ENCODE measurements at regions not wholly inside any gene's neighbourhood (a gene's known extent, or its start where the extent isn't known, plus 50 kb on each side); places are given as distances from the start of the nearest gene placed in this dataset.
"Not testable (repeated sequence)": the region's sequence is repeated elsewhere in the genome, so short reads cannot be mapped to it uniquely, and the experiment has no call there.

DNA sequence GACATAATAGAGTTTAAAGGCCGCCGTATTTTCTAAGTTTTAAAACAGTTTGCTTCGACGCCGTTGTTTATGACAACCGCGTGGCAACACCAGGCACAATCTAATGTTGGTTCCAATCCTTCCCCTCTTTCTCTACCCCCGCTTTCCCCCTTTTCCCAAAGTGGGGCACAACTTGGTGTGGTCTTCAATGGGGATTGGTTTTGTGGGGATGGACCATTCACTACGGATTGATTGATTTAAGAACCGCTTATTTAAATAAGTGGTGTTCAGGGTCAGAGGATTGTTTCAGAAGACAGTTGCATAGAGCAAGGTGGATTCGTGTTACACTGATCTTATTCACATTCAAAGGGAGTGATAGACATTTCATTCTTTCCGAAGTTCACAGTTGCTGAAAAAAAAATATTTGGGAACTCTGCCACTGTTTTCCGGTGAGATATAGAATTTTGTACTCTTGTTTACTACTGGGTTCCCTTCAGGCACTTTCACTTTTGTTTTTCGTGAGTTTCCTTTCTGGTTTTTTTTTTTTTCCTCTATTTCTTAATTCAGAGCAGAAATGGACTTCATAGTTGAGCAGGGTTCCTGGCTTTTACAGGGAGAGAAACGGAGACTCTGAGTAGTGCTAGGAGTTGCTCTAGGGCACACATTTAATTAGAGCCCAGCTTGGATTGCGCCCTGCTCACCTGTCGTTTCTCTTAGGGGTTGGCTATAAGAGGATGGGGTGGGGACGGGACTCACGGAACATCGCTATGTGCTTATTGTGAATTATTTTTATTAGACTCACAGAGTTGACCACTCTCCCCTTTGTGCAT is 79.6 kb upstream of the AK4 start:
- Histone ChIP-seq H3K4me3 (ENCODE audit: low read length) (peak overlapping the region; percentile 94), H3K9me3 (ENCODE audit: low read depth, low read length) (no peaks in the 10 kb centered on the region), H3K27me3 (ENCODE audit: insufficient read depth, low read length) (no peaks in the 10 kb centered on the region), H3K4me1 (ENCODE audit: insufficient read depth, low read length) (peaks cover 37% of the 10 kb centered on the region)

DNA sequence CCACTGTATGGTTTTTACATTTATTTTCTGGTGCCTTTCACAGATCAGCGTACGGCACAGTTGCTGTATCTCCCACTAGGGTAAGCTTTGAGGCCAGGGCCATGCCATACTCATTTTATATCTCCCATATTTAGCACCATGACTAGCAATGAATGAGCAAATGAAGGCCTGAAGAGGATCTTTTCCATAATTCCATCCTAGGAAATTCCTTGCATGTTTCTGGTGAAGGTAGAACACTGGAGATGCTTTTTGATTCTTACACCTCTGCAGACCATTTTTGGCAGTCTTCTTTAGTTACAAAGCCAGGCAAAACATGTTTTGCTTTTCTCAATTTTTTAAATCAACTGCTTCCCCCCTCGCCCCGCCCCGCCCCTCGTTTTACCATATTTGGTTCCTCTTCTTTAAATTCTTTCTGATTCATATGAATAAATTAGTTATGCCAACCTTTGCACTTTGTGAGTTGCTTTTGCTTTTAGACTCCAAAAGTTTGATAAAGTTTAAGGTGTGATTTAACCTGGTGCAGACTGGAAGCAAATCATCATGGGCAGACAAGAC is 78.9 kb upstream of the AK4 start:
- H3K4me3 ChIP-seq (ENCODE audit: low read length) = peak overlapping the region; percentile 94
- peaks cover 33% of the 10 kb centered on the region for H3K4me1 ChIP-seq (ENCODE audit: insufficient read depth, low read length)
- H3K27me3 ChIP-seq (ENCODE audit: insufficient read depth, low read length) = no peaks in the 10 kb centered on the region
- no peaks in the 10 kb centered on the region for H3K9me3 ChIP-seq (ENCODE audit: low read depth, low read length)

DNA sequence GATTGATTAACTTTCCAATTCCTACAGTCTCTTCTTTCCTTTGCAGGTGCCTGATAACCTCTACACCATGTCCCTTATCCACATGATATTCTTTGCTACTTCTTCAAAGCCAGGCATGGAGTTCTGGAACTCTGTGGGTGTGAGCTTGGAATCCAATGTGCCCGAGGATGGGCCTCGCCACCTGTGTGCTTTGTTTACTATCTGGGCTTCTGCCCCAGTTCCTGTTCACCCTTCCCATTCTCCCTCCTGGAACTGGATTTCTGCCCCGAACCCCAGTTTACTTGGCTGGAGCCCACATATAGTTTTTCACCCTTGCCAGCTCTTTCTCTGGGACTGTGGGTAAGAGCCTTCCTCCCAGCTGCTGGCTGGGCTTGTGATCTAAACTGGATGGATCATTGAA is 75.2 kb upstream of the AK4 start:
- H3K27me3 ChIP-seq (ENCODE audit: insufficient read depth, low read length) = no peaks in the 10 kb centered on the region
- H3K4me1 ChIP-seq (ENCODE audit: insufficient read depth, low read length) = peaks cover 11% of the 10 kb centered on the region
- no peaks in the 10 kb centered on the region for H3K9me3 ChIP-seq (ENCODE audit: low read depth, low read length)
- H3K4me3 ChIP-seq (ENCODE audit: low read length) = no peak overlapping the region

DNA sequence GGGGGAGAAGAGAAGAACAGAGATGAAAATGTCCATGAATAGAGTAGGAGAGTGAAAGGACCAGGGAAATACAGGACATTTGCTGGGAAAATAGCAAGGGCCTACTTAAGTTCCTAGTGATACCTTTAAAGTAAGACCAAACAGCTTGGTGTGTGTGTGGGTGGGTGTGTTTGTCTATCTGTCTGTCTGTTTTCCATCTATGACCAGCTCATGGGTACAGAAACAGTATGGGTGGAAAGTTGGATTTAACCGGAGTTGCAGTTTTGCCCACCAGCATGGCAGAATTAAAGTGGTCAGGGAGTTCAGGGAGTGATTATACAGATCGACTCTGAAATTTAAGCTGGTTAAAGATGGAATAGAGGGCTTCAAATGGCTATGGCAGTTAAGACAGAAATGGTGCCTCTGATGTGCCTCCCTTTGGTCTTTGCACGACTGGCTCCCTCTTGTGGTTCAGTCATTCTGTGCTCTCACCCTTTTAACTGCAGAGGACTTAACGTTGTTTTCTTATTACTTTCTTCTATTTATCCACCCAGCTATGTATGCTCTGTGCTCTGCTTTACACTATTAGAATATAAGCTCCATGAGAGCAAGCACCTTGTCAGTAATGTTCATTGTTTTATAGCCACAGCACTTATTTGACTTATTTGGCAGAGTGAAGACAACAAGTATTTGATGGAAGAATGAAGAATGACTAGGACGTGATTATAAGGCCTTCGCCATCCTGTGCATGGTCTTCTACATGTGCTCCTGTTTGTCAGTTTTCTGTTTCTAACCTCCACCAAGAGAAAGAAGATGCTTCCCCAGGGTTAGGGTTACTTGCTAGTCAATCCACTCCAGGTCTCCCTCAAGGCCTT is 72.7 kb upstream of the AK4 start:
- Histone ChIP-seq H3K9me3 (ENCODE audit: low read depth, low read length) (no peaks in the 10 kb centered on the region), H3K27me3 (ENCODE audit: insufficient read depth, low read length) (no peaks in the 10 kb centered on the region), H3K4me3 (ENCODE audit: low read length) (no peak overlapping the region), H3K4me1 (ENCODE audit: insufficient read depth, low read length) (peaks cover 5% of the 10 kb centered on the region)

DNA sequence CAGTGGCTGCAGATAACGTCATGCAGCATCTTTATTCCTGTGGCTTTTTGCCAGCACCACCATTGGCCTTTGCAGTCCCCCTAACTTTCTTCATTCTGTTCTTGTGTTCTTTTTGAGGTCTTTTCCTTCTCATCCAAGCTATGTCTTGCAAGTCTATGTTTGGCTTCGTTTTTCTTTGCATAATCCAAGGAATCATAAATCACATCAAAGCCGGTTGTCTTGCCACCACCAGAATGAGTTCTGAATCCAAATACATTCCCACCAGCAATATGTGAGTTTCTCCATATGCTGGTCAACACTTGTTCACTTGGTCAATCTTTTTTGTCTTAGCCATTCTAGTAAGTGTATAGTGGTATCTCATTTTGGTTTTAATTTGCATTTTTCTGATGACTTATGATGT is 70.6 kb upstream of the AK4 start:
- no peaks in the 10 kb centered on the region for H3K27me3 ChIP-seq (ENCODE audit: insufficient read depth, low read length)
- no peak overlapping the region for H3K4me3 ChIP-seq (ENCODE audit: low read length)
- H3K4me1 ChIP-seq (ENCODE audit: insufficient read depth, low read length) = peaks cover 5% of the 10 kb centered on the region
- no peaks in the 10 kb centered on the region for H3K9me3 ChIP-seq (ENCODE audit: low read depth, low read length)

DNA sequence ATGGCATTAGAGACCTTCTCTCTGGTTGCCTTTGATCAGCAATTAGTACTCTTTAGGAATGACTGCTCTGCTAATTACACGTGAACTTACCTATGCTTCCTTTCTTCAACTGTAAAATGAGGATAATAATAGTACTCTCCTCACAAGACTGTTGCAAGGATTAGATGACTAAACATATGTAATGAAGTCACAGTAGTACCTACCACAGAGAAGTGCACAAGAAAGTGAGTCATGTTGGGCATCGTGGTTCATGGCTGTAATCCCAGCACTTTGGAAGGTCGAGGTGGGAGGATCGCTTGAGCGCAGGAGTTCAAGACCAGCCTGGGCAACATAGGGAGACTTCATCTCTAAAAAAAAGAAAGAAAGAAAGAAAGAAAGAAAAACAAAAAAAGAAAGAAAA is 68.1 kb upstream of the AK4 start:
- Histone ChIP-seq H3K27me3 (ENCODE audit: insufficient read depth, low read length) (no peaks in the 10 kb centered on the region), H3K4me3 (ENCODE audit: low read length) (no peak overlapping the region), H3K9me3 (ENCODE audit: low read depth, low read length) (no peaks in the 10 kb centered on the region), H3K4me1 (ENCODE audit: insufficient read depth, low read length) (peaks cover 23% of the 10 kb centered on the region)

DNA sequence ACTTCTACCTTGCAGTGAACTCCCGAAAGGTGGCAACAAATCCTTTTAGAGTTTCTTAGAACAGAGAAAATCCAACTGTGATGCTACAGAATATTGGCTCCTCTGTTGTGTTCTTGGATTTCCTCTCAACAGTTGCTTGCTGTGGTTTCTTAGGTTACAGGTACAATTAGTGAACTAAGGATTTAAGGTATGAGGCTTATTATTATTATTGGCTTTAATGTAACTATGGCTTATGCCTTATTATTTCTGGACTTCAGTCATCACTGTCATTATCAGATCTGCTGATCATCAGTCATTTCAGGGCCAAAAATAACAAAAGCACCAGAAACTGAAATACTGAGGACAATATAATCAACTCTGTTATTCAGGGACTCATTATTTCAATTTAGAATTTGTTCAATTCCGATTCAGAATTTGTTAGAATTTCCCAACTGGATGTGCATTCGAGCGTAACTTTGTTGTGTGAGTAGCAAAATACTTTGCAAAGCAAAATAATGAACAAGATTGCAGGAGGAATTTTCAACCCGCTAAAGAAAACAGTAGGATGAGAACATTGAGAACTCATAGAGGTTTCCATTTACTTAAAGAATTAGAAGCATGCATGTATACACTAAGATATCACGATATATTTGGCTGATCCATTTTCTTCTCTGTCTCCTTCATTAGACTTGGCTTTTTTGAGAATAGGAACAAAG is 65.5 kb upstream of the AK4 start:
- H3K4me1 ChIP-seq (ENCODE audit: insufficient read depth, low read length) = peaks cover 23% of the 10 kb centered on the region
- H3K9me3 ChIP-seq (ENCODE audit: low read depth, low read length) = no peaks in the 10 kb centered on the region
- no peak overlapping the region for H3K4me3 ChIP-seq (ENCODE audit: low read length)
- H3K27me3 ChIP-seq (ENCODE audit: insufficient read depth, low read length) = no peaks in the 10 kb centered on the region

DNA sequence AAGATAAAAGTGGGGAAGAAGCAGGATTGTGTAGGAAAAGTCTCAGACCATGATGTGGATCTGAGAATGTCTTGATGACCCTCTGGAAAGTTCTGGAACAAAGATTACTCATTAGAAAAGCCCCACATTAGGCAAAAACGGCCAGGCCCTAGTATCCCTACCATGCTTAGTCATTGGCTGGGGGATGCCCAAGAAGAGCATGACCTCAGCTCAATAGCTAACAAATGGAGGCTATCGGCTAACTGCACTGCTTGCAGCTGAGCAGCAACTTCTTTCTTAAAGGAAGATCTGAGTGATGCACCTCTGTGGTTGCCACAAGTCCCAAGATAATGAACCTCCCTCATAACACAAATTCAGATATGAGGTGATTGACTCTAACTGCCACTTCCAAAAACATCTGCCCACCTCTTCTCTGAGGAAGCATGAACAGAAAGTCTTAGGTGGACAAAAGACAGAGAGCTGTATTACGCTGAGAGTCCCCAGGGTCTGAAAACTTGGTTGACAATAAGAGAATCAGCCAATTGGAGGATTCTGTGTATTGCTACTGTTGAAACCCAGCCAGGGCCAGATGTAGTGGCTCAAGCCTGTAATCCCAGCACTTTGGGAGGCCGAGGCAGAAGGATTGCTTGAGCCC is 64.6 kb upstream of the AK4 start:
- H3K4me1 ChIP-seq (ENCODE audit: insufficient read depth, low read length) = peaks cover 23% of the 10 kb centered on the region
- no peaks in the 10 kb centered on the region for H3K27me3 ChIP-seq (ENCODE audit: insufficient read depth, low read length)
- H3K4me3 ChIP-seq (ENCODE audit: low read length) = no peak overlapping the region
- no peaks in the 10 kb centered on the region for H3K9me3 ChIP-seq (ENCODE audit: low read depth, low read length)

DNA sequence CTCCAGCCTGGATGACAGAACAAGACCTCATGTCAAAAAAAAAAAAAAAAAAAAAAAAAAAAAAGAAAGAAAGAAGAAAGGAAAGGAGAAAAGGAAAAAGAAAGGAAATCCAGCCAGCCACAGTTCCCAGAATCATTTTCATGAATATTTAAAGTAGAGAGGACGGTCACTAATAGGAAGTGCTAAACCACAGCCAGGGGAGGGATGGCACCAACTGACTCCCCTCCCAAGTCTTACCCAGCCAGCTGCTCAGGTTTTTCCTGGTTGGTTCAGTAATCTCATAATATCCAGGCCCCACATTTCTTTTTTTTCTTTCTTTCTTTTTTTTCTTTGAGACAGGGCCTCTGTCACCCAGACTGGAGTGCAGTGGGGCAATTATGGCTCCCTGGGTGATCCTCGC is 63.9 kb upstream of the AK4 start:
- H3K27me3 ChIP-seq (ENCODE audit: insufficient read depth, low read length) = no peaks in the 10 kb centered on the region
- H3K4me1 ChIP-seq (ENCODE audit: insufficient read depth, low read length) = peaks cover 23% of the 10 kb centered on the region
- no peak overlapping the region for H3K4me3 ChIP-seq (ENCODE audit: low read length)
- no peaks in the 10 kb centered on the region for H3K9me3 ChIP-seq (ENCODE audit: low read depth, low read length)

DNA sequence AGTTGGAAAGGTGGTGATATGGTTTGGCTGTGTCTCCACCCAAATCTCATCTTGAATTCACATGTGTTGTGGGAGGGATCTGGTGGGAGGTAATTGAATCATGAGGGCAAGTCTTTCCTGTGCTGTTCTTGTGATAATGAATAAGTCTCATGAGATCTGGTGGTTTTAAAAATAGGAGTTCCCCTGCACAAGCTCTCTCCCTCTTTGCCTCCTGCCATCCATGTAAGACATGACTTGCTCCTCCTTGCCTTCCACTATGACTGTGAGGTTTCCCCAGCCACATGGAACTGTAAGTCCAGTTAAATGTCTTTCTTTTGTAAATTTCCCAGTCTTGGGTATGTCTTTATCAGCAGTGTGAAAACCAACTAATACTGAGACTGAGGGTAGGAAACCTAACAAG is 60.5 kb upstream of the AK4 start:
- H3K27me3 ChIP-seq (ENCODE audit: insufficient read depth, low read length); H3K9me3 ChIP-seq (ENCODE audit: low read depth, low read length); H3K4me3 ChIP-seq (ENCODE audit: low read length): not testable (repeated sequence)
- peaks cover 34% of the 10 kb centered on the region for H3K4me1 ChIP-seq (ENCODE audit: insufficient read depth, low read length)

DNA sequence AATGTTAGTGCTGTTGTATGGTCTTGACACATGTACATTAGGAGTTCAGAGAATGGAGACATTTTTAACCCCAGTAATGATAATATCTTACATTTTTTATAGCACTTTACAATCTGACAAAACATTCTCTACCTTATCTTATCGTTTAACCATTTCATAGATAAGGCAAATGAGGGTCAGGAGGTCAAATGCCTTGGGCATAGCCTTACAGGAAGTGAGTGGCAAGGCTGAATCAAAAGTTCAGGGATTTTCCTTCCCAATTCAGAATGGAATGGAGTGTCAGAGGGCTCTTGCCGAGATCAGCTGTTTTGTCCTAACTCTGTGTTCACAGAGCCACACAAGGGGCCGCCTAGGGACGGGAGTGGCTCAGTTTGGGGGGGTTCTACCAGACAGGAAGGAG is 57.6 kb upstream of the AK4 start:
- H3K27me3 ChIP-seq (ENCODE audit: insufficient read depth, low read length) = no peaks in the 10 kb centered on the region
- H3K9me3 ChIP-seq (ENCODE audit: low read depth, low read length) = no peaks in the 10 kb centered on the region
- peaks cover 24% of the 10 kb centered on the region for H3K4me1 ChIP-seq (ENCODE audit: insufficient read depth, low read length)
- no peak overlapping the region for H3K4me3 ChIP-seq (ENCODE audit: low read length)

DNA sequence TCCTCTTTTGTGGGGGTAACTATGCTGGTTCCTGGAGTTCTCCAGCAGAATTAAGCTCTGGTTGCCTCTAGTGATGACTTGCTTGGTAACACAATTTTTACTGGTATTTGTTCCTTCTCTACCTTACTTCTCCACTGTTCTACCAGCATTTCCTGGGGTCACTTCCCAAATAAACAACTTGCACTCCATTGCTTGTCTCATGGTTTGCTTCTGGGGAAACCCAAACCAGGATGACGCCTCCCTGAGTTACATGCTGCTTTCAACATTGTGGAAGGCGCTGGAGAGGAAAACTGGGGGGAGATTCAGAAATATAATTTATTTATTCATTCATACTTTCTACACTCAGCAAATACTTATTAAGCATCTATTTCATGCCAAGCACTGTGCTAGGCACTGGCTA is 55.3 kb upstream of the AK4 start:
- H3K27me3 ChIP-seq (ENCODE audit: insufficient read depth, low read length) = no peaks in the 10 kb centered on the region
- no peaks in the 10 kb centered on the region for H3K9me3 ChIP-seq (ENCODE audit: low read depth, low read length)
- no peak overlapping the region for H3K4me3 ChIP-seq (ENCODE audit: low read length)
- H3K4me1 ChIP-seq (ENCODE audit: insufficient read depth, low read length) = peaks cover 39% of the 10 kb centered on the region

DNA sequence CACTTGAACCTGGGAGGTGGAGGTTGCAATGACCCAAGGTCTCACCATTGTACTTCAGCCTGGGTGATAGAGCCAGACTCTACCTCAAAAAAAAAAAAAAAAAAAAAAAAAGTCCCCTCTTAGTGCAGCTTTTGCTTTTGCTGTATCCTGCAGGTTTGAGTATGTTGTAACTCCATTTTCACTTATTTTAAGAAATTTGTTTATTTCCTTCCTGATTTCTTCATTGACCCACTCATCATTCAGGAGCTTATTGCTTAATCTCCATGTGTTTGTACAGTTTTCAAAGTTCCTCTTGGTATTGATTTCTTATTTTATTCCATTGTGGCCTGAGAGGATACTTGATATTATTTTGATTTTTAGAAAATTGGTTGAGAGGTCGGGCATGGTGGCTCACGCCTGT is 50.9 kb upstream of the AK4 start:
- no peak overlapping the region for H3K4me3 ChIP-seq (ENCODE audit: low read length)
- peaks cover 29% of the 10 kb centered on the region for H3K4me1 ChIP-seq (ENCODE audit: insufficient read depth, low read length)
- H3K9me3 ChIP-seq (ENCODE audit: low read depth, low read length) = peaks cover 11% of the 10 kb centered on the region
- H3K27me3 ChIP-seq (ENCODE audit: insufficient read depth, low read length) = no peaks in the 10 kb centered on the region
